HG03025 (cell line): ENCODE measurements at regions not wholly inside any gene's neighbourhood (a gene's known extent, or its start where the extent isn't known, plus 50 kb on each side); places are given as distances from the start of the nearest gene placed in this dataset.
A peak's percentile ranks its signal among the peaks of the same experiment; 100 is the strongest.
"Not testable (repeated sequence)": the region's sequence is repeated elsewhere in the genome, so short reads cannot be mapped to it uniquely, and the experiment has no call there.

ENCODE experiments used
- ATAC-seq: cut with Tn5 transposase; IDR thresholded peaks from one replicate; pipeline ENCODE4 v1.9.1; 2021; ENCODE audit warnings: mild to moderate bottlenecking, moderate library complexity; ENCODE audit not compliant: unreplicated experiment, low FRiP score

DNA sequence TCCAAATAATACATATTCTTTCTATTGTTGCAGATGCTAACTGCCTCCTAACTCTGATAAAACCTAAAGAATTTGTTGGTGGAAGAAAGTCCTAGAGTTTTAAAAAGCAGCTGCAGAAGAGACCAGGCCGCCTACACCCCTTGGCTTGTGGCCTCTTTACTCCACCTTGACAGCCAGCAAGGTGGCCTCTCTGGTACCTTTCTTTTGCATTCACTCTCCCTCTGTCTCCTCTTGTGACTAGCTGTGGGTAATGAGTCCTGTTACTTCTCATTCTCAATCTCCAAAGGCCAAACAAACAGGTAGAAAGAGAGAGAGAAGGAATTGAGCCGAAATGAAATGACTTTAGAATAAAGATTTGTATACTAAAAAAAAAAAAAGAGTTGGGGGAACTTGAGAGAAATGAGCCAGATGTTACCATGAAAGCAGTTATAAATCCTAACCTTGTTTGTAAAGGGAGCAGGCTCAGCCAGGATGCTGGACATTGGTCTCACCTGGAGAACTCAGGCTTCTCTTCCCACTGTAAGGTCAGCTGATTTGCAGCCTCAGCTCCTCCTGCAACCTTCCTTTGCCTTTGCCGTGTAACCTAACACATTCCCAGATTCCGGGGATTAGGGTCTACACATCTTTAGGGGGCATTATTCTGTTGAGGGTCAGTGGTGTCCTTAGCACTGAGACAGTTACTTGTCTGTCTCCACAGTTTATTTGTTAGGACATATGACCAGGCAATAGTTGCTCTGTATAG, 164.1 kb upstream of the IRF2BP2 start:
- ATAC-seq = no peak

GRCh38 chr1:234772345-234773147, 162.6 kb upstream of the IRF2BP2 start:
- ATAC-seq = peak; percentile 80

DNA sequence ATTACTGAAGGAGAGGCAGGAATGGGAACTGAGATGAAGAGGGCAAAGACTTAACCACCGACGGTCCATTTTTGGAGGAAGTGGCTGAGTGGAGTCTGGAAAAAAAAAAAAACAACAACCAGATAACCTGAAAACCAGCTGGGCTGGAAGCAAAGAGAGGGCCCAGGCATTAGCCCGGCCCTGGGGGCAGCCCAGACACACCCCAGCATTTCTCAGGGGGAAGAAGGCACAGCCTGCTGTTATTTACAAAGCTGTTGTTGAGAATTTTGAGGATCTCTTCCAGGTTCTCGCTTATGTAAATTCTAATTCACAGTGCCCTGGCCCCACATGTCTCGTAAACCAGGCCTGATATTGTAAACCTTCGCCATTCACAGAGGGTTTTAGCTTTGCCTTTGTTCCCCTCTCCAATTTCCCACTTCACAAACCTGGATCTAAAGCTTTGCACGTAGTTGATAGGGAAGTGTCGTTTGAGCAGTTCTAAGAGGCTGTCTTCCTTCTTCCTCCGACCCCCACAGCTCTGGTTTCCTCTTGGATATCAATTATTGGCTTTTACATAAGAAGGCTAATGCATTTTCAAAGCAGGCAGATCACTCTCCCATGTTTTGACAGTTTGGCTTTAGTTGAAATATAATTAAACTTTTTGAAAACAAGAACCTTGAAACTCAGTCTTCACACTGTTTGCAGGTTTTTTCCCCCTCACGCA, 161.8 kb upstream of the IRF2BP2 start:
- ATAC-seq = no peak

DNA sequence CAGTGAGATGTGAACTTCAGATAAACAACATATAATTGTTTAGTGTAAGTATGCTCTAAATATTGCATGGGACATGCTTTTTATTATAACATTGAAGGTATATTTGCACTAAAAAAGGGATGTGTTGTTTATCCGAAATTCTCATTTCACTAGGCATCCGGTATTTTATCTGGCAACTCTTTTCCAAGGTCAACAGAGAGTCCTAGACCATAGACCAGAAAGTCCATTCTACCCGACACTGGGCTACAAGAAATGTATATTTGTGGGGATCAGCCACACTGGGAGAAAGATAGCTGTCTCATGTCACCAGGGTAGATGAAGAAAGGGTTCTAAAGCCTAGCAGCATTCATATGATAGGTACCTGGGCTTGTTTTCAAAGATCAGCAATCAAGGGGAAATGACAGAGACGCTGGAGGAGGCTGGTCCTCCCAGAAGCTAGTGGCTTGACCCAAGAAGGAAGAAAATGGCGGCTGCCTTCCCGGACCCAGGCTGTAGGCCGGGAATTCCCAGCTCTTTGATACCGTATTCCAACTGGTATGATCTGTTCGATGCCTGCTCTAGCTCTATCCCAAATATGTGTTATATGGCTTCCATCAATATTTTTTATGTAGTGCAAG, 161.1 kb upstream of the IRF2BP2 start:
- no peak for ATAC-seq

GRCh38 chr1:234769986-234770795, 160.2 kb upstream of the IRF2BP2 start:
- ATAC-seq = no peak

- ATAC-seq = no peak
These were observed 159.5 kb upstream of the IRF2BP2 start for GRCh38 chr1:234769284-234769985.

DNA sequence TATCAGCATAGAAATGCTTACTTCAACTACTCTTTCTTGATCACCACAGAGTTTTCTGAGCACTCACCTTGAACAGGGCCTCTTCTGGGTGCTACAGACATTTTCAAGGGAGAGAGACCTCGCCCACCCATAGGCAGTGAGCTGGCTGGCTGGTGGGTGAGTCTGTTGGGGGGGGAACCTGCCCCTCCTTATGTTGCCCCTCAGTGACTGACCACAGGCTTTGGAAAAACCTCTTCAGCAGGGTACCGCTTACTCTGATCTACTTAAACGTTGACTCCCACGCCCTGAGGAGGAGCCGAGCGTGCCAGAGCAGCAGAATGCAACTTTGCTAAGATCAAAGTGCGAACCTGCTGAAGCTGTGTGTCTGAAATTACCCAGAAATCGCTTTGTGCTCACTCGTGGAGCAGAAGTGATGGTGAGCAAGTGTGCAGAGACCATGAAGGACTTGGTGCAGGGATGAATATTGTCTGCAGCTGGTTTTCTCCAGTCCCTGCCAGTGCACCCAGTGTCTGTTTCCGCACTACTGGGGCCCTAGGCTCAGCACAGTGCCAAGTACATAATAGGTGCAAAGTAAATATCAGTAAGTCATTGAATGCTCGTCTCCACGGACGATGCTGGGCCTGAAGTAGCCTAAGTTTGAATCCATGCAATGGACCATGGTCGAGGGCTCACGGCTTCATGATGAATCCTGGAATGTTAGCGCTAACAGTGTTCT, 158.7 kb upstream of the IRF2BP2 start:
- ATAC-seq = no peak

DNA sequence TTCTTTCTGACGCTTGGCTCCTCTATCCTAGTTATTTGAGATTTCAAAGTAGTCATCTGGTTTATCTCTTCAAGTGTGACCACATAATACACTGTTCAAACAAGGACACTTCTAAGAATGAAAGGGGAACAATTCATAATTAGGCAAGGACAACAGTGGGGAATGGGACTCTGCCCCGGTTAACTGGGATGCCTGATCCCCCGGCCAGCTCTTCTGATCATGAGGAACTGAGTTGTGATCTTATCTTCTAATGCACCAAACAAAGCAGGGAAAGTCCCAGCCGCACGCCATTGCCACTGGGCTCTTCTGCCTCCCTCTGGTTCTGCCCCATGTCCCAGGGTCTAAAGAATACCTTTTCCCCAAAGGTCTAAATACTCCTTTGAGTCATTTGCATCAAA, 158.2 kb upstream of the IRF2BP2 start:
- ATAC-seq = no peak

DNA sequence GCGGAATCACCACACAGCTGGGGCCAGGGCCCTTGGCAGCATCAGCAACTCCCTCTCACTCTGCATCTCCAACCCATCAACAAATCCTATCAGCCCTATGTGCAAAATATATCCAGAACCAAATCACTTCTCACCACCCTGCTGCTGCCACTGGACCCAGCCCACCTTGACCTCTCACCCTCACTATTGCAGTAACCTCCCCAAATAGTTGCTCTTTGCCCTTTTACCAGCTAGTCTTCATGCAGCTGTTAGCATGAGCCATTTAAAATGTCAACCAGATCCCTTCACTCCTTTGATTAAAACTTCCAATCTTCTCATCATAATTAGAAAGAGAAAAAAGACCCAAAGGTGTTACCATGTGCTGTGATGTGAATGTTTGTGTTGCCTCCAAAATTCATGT, 155.7 kb upstream of the IRF2BP2 start:
- ATAC-seq = no peak

GRCh38 chr1:234765181-234765580, 155.2 kb upstream of the IRF2BP2 start:
- ATAC-seq = no peak

DNA sequence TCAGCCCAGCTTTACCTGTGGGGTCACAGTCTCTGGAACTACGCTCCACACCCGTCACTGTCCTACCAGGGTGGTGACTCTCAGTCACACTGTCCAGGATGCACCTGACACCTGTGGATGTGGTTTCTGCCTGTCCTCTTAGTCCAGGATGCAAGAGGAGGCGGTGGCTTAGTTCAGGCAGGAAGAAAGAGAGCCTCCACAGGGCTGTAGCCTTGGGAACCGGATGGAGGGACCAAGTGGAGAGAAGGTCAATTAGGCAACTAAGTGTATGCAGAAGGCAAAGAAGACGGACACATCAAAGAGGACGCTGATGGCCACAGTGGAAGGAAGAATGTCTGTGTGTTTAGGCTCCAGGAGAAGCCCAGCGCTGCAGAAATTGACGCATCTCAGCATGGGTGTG, 153.9 kb upstream of the IRF2BP2 start:
- no peak for ATAC-seq

DNA sequence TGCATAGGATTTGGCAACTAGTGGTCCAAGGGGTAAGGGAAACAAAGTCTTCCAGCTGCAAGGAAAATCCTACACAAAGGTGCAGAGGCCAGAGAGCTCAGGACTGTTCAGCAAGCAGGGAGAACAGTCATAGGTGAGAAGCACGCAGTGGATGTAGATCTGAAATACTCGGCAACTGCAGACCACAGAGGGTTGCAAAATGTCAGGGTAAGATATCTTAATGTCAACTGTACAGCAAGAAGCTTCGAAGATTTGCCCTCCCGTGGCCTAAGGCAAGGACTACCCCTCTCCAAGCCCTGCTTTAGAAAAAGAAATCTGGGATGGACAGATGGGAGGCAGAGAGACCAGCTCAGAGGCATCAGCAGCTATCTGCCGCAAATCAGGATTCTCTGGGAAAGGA, 153.4 kb upstream of the IRF2BP2 start:
- no peak for ATAC-seq

DNA sequence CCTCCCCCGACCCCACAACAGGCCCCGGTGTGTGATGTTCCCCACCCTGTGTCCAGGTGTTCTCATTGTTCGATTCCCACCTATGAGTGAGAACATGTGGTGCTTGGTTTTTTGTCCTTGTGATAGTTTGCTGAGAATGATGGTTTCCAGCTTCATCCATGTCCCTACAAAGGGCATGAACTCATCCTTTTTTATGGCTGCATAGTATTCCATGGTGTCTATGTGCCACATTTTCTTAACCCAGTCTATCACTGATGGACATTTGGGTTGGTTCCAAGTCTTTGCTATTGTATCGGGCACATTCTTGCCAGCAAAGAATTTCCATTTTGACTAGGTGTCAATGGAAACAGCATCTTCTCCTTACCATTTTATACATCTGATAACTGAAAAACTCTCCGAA, 152.1 kb upstream of the IRF2BP2 start:
- not testable (repeated sequence) for ATAC-seq

- ATAC-seq = no peak
These were observed 150.3 kb upstream of the IRF2BP2 start for GRCh38 chr1:234760303-234760723.

GRCh38 chr1:234759888-234760287, 149.9 kb upstream of the IRF2BP2 start:
- ATAC-seq = no peak

DNA sequence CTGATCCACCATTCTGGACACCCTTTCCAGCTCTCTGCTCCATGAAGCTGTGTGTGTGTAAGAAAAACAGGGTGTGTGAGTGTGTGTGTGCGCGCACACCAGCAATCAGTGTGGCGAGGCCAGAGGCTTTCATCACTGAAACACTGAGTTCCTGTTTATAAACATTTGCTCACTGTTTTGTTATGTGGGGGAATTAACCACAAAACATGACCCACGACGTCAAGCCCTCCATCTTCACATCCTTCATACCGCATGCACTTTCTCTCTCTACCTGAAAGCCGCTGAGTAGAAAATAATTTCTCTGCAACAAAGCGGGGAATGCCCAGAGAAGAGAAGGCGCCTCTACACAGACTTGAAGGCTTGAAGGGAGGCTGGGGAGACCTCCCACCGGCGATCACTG, 148.9 kb upstream of the IRF2BP2 start:
- ATAC-seq = no peak

- no peak for ATAC-seq
These were observed 146.9 kb upstream of the IRF2BP2 start for GRCh38 chr1:234756857-234757256.

DNA sequence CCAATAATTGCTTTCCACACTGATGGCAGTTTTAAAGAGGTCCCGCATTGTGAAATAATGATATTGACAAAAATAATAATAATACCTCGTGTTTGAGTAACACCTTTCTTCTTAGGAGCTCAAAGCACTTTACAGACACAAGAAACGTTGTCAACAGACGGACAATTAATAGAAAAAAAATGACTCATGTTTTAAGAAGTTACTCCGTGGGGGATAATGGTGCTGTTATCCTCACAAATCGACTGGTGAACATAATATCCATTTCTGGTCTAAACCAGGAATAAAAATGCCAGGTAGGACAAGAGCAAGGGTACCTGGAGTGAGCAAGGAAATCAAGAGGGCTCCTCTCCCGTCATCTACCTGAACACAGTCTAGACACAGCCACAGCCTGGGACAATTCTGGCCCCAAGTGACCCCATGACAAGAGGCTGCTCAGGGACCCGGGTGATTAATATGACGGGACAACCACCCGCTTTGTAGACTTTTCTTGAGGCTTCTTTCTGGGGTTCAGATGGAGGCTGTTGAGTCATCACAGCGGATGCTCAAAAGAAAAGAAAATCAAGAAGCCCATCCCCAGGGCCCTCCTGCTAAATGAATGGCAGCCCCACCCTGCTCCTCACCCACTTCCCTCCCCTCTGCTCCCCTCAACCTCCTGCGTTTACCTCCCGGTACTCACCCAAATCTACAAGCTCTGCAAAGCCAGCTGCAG, 146.2 kb upstream of the IRF2BP2 start:
- no peak for ATAC-seq
